K562 (cell line): ENCODE measurements at regions not wholly inside any gene's neighbourhood (a gene's known extent, or its start where the extent isn't known, plus 50 kb on each side); places are given as distances from the start of the nearest gene placed in this dataset.

ENCODE experiments used
- ATAC-seq: fragments of 200-7000 bp; cut with Tn5 transposase; 3 replicates; pipeline ENCODE4 v1.9.1; 2020; ENCODE audit warnings: moderate library complexity
- BruUV-seq: library from RNA; stranded (reverse); fragments of 400-500 nt; replicated peaks from 2 replicates; lab custom pipeline; 2021; lab: Mats Ljungman, UMichigan
- CTCF ChIA-PET: fragments of 300-600 bp; formaldehyde crosslinking; extraction: SDS; loops from one replicate; lab custom pipeline; 2021; ENCODE audit warnings: low intra/inter-chr PET ratio; lab: Yijun Ruan, JAX
- POLR2A ChIA-PET: fragments of 300-600, 350-650 bp; sonication (Branson Sonifier 250); formaldehyde crosslinking; extraction: SDS; loops from one replicate; lab custom pipeline; 2021; ENCODE audit warnings: antibody characterized with exemption, inconsistent platforms; lab: Yijun Ruan, JAX
- DNase-seq, 4 experiments: peaks; one replicate each; pipeline versions ENCODE4 v3.0.0 to v3.0.0-alpha.2; 2011 to 2018; ENCODE audit warnings: low spot score in 3 of 4, mixed read lengths in 3 of 4; ENCODE audit errors: extremely low read depth in 1 of 4
- FAIRE-seq: peaks from 2 replicates; lab custom pipeline; 2011; peaks lifted over from hg19 to GRCh38; lab: Jason Lieb, UNC
- H2AFZ ChIP-seq: 2 replicates; pipeline ENCODE4 v1.6.0; 2011; ENCODE audit warnings: low read depth, low read length, control low read depth, inconsistent platforms
- H3K27ac ChIP-seq: fragments of 200-600 bp; 3 replicates; pipeline ENCODE4 v1.8.0; 2011; ENCODE audit warnings: low read depth, mild to moderate bottlenecking, control low read depth, inconsistent platforms, low read length, moderate library complexity, mixed read lengths; ENCODE audit errors: extremely low read depth
- H3K27me3 ChIP-seq, 2 experiments: fragments of 300-600 bp in 1 of 2; 2 replicates in 1 of 2; 3 replicates in 1 of 2; pipeline versions ENCODE4 v1.6.0 to v1.8.0; 2011; ENCODE audit warnings: inconsistent platforms in 2 of 2, low read length in 2 of 2, mild to moderate bottlenecking in 1 of 2, mixed read lengths in 1 of 2, moderate library complexity in 1 of 2; ENCODE audit not compliant: control insufficient read depth in 2 of 2, insufficient read depth in 2 of 2
- H3K36me3 ChIP-seq: fragments of 300-600 bp; 3 replicates; pipeline ENCODE4 v1.8.0; 2011; ENCODE audit warnings: mild to moderate bottlenecking, low read length, inconsistent platforms; ENCODE audit not compliant: control insufficient read depth, insufficient read depth
- H3K4me1 ChIP-seq, 2 experiments: fragments of 200-600 bp in 1 of 2; replicated peaks in 1 of 2; 2 replicates in 1 of 2; 3 replicates in 1 of 2; pipeline versions ENCODE4 v1.5.1 to v1.8.0; 2011; ENCODE audit warnings: inconsistent platforms in 2 of 2, low read length in 2 of 2, mild to moderate bottlenecking in 1 of 2, mixed read lengths in 1 of 2, moderate library complexity in 1 of 2; ENCODE audit not compliant: control insufficient read depth in 2 of 2, insufficient read depth in 2 of 2
- H3K4me2 ChIP-seq: 2 replicates; pipeline ENCODE4 v1.6.1; 2011; ENCODE audit warnings: low read length, control low read depth, inconsistent platforms, mixed read lengths; ENCODE audit not compliant: insufficient read depth
- H3K4me3 ChIP-seq: fragments of 200-600 bp; sonication (generic), shearing (Covaris generic); 2 replicates; pipeline ENCODE4 v1.5.1; 2016; ENCODE audit warnings: control low read depth, inconsistent platforms
- H3K79me2 ChIP-seq: fragments of 200-600 bp; 3 replicates; pipeline ENCODE4 v1.8.0; 2011; ENCODE audit warnings: low read length, inconsistent platforms; ENCODE audit not compliant: control insufficient read depth, insufficient read depth
- H3K9ac ChIP-seq, 2 experiments: 2 replicates each; pipeline versions ENCODE4 v1.6.0 to v1.6.1; 2011; ENCODE audit warnings: low read depth in 2 of 2, low read length in 2 of 2, control low read depth in 1 of 2, inconsistent platforms in 1 of 2, mild to moderate bottlenecking in 1 of 2, mixed read lengths in 1 of 2; ENCODE audit not compliant: insufficient read depth in 1 of 2
- H3K9me1 ChIP-seq: one replicate; pipeline ENCODE4 v1.6.0; 2011; ENCODE audit warnings: inconsistent platforms, mild to moderate bottlenecking, low read length, moderate library complexity; ENCODE audit not compliant: control insufficient read depth, insufficient read depth
- H3K9me3 ChIP-seq: replicated peaks from 2 replicates; pipeline ENCODE4 v1.5.1; 2011; ENCODE audit warnings: low read depth, low read length, inconsistent platforms; ENCODE audit not compliant: control insufficient read depth, insufficient read depth
- H4K20me1 ChIP-seq: replicated peaks from 2 replicates; pipeline ENCODE4 v1.6.1; 2011; ENCODE audit warnings: low read length, inconsistent platforms, mixed read lengths; ENCODE audit not compliant: control insufficient read depth, insufficient read depth
- REST ChIP-seq, 2 experiments: fragments of 450-650 bp; formaldehyde crosslinking in 1 of 2; IDR thresholded peaks; 2 replicates each; pipeline versions ENCODE4 v1.4.0 to v1.6.1; 2014 to 2020; ENCODE audit warnings: mild to moderate bottlenecking in 2 of 2, borderline replicate concordance in 1 of 2, low read depth in 1 of 2
- SRSF1 ChIP-seq: fragments of 200-400 bp; formaldehyde crosslinking; IDR thresholded peaks from 2 replicates; pipeline ENCODE4 v1.6.1; 2017; ENCODE audit warnings: mild to moderate bottlenecking, low read depth, low read length, moderate library complexity
- ZHX1 ChIP-seq: fragments of 150-350 bp; conservative IDR thresholded peaks from 2 replicates; pipeline ENCODE4 v1.6.1; 2014; ENCODE audit warnings: low read length
- WGBS: fragments of 100-300 bp; shearing (Covaris generic); methylation state at CpG from one replicate; pipeline ENCODE4 v1.1.6; 2016; ENCODE audit warnings: low coverage, mixed read lengths; ENCODE audit not compliant: insufficient coverage; ENCODE audit errors: missing lambda C conversion rate; 5-methylcytosine and 5-hydroxymethylcytosine counted together
- in situ Hi-C: fragments of 300-500 bp; cut with MboI; formaldehyde crosslinking; loops from 4 replicates; pipeline ENCODE4 v1.15.0; 2018; ENCODE audit warnings: inconsistent platforms, mixed read lengths
- intact Hi-C: fragments of 100-400 bp; cut with micrococcal nuclease; formaldehyde crosslinking; loops from 2 replicates; pipeline ENCODE4 v1.14.2; 2022

GRCh38 chr2:105504459-105504858 is 105.6 kb upstream of the FHL2 start (continued):
- no peak for TF ChIP-seq ZHX1
- TF ChIP-seq, all 486 proteins: peak for 0

GRCh38 chr2:105502625-105503334 is 103.9 kb upstream of the FHL2 start:
- no peak for ATAC-seq
- BruUV-seq = no TSS peak
- Histone ChIP-seq H3K4me3 (no peak overlapping the region), H3K9me3 (no peaks in the 10 kb centered on the region), H3K9me1 (no peaks in the 10 kb centered on the region), H3K27ac (no peak overlapping the region), H3K36me3 (no peaks in the 10 kb centered on the region), H3K4me1 (no peaks in the 10 kb centered on the region), H3K79me2 (no peaks in the 10 kb centered on the region), H4K20me1 (no peaks in the 10 kb centered on the region), H2AFZ (no peak overlapping the region), H3K27me3 (0 out of 5 replicates have a peak, but pooled peaks cover 0 to 2% of the 10 kb centered on the region in 2 experiments), H3K9ac (no peak overlapping the region), H3K4me2 (no peak overlapping the region)
- WGBS = 4% methylated on average over 2 of the region's 2 CpGs
- in situ Hi-C loops (no loop called here), intact Hi-C loops (no loop called here)
- DNase-seq = no peak
- POLR2A ChIA-PET = interaction anchor here (0.6 to 1.4 kb wide), 2 partner anchors 13 to 25 kb away, joined by 3 to 5 read pairs; no protein-coding TSS in a partner anchor
- TF ChIP-seq REST (IDR thresholded peaks at IDR 0.05; ENCODE audit: borderline replicate concordance) = peak; percentile 46
- no peak for TF ChIP-seq REST (CRISPR knock-in tag; IDR thresholded peaks at IDR 0.05; ENCODE audit: low read depth)
- no peak for TF ChIP-seq SRSF1
- CTCF ChIA-PET = no interaction called here
- no peak for FAIRE-seq
